SK-N-SH treated with all-trans-retinoic acid at 6 μM for 48 hours (cell line): ENCODE measurements at regions not wholly inside any gene's neighbourhood (a gene's known extent, or its start where the extent isn't known, plus 50 kb on each side); places are given as distances from the start of the nearest gene placed in this dataset.

Experiments used
- ATAC-seq: fragments of 200-7000 bp; cut with Tn5 transposase; 3 replicates; pipeline ENCODE4 v1.9.1; 2020; ENCODE audit warnings: mild to moderate bottlenecking, moderate library complexity
- ARNTL ChIP-seq: fragments of 450-650 bp; formaldehyde crosslinking; IDR thresholded peaks from 2 replicates; pipeline ENCODE4 v1.5.0; 2020; ENCODE audit warnings: low read depth, mild to moderate bottlenecking, moderate library complexity, borderline replicate concordance
- CSDC2 ChIP-seq: fragments of 250-450 bp; sonication (Bioruptor Pico); IDR thresholded peaks from 2 replicates; pipeline ENCODE4 v1.5.0; 2020; ENCODE audit warnings: mild to moderate bottlenecking, moderate library complexity
- ESRRG ChIP-seq: fragments of 250-450 bp; sonication (Bioruptor Pico); IDR thresholded peaks from 2 replicates; pipeline ENCODE4 v1.6.1; 2021; ENCODE audit warnings: mild to moderate bottlenecking
- GLIS3 ChIP-seq: fragments of 250-450 bp; sonication (Bioruptor Pico); IDR thresholded peaks from 2 replicates; pipeline ENCODE4 v1.5.0; 2020; ENCODE audit warnings: mild to moderate bottlenecking, moderate library complexity
- OSR1 ChIP-seq: fragments of 250-450 bp; sonication (Bioruptor Pico); IDR thresholded peaks from 2 replicates; pipeline ENCODE4 v1.8.0; 2022; ENCODE audit warnings: moderate library complexity, mild to moderate bottlenecking, inconsistent platforms
- POU6F1 ChIP-seq: fragments of 250-450 bp; sonication (Bioruptor Pico); IDR thresholded peaks from 2 replicates; pipeline ENCODE4 v1.8.0; 2021; ENCODE audit warnings: low read depth, mild to moderate bottlenecking, moderate library complexity, borderline replicate concordance
- PPARA ChIP-seq: fragments of 250-450 bp; sonication (Bioruptor Pico); IDR thresholded peaks from 2 replicates; pipeline ENCODE4 v1.5.0; 2020; ENCODE audit warnings: mild to moderate bottlenecking, borderline replicate concordance
- TOX ChIP-seq: fragments of 250-450 bp; sonication (Bioruptor Pico); IDR thresholded peaks from 2 replicates; pipeline ENCODE4 v1.8.0; 2021; ENCODE audit warnings: mild to moderate bottlenecking, moderate library complexity, borderline replicate concordance
- TSHZ2 ChIP-seq: fragments of 250-450 bp; sonication (Bioruptor Pico); IDR thresholded peaks from 2 replicates; pipeline ENCODE4 v1.5.0; 2020; ENCODE audit warnings: mild to moderate bottlenecking, moderate library complexity
- ZC3H10 ChIP-seq: fragments of 250-450 bp; sonication (Bioruptor Pico); IDR thresholded peaks from 2 replicates; pipeline ENCODE4 v1.5.1; 2021; ENCODE audit warnings: mild to moderate bottlenecking, moderate library complexity
- ZFP3 ChIP-seq: fragments of 250-450 bp; sonication (Bioruptor Pico); IDR thresholded peaks from 2 replicates; pipeline ENCODE4 v1.5.0; 2020; ENCODE audit warnings: mild to moderate bottlenecking, moderate library complexity
- ZFP30 ChIP-seq: fragments of 450-650 bp; formaldehyde crosslinking; IDR thresholded peaks from 2 replicates; pipeline ENCODE4 v1.5.0; 2022; ENCODE audit warnings: mild to moderate bottlenecking, moderate library complexity
- ZNF70 ChIP-seq: fragments of 450-650 bp; formaldehyde crosslinking; IDR thresholded peaks from 2 replicates; pipeline ENCODE4 v1.5.0; 2020; ENCODE audit warnings: mild to moderate bottlenecking, moderate library complexity
- ZNF8 ChIP-seq: fragments of 450-650 bp; formaldehyde crosslinking; IDR thresholded peaks from 2 replicates; pipeline ENCODE4 v1.5.0; 2020; ENCODE audit warnings: mild to moderate bottlenecking, moderate library complexity
- TF ChIP-seq, protein P1 (sequence below): fragments of 250-450 bp; sonication (Bioruptor Pico); IDR thresholded peaks from 2 replicates; pipeline ENCODE4 v1.5.1; 2021; ENCODE audit warnings: mild to moderate bottlenecking, moderate library complexity
- TF ChIP-seq, protein P2 (sequence below): fragments of 250-450 bp; sonication (Bioruptor Pico); IDR thresholded peaks from 2 replicates; pipeline ENCODE4 v1.5.1; 2020; ENCODE audit warnings: low read depth, mild to moderate bottlenecking, moderate library complexity
- TF ChIP-seq, protein P3 (sequence below): fragments of 250-450 bp; sonication (Bioruptor Pico); IDR thresholded peaks from 2 replicates; pipeline ENCODE4 v1.8.0; 2020; ENCODE audit warnings: mild to moderate bottlenecking, moderate library complexity, borderline replicate concordance

DNA sequence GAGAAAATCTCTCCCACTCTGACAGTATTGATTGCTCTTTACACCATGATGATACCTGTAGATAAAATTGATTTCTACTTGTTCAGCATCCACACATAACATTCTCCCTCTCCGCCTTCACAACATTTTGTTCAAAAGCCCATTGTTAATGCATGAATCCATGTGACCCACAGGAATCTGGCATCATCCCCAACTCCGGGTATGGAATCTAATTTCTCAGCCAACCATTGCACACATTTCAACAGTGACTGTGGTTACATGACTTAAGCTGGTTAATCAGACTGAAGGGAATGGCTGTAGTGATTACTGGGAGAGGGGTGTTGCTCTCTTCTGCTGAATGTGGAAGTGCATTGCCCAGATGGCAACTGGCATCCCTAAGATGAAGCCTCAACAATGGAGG, 161.4 kb upstream of the C16orf82 start (continued):
- TF ChIP-seq, protein P1, sequence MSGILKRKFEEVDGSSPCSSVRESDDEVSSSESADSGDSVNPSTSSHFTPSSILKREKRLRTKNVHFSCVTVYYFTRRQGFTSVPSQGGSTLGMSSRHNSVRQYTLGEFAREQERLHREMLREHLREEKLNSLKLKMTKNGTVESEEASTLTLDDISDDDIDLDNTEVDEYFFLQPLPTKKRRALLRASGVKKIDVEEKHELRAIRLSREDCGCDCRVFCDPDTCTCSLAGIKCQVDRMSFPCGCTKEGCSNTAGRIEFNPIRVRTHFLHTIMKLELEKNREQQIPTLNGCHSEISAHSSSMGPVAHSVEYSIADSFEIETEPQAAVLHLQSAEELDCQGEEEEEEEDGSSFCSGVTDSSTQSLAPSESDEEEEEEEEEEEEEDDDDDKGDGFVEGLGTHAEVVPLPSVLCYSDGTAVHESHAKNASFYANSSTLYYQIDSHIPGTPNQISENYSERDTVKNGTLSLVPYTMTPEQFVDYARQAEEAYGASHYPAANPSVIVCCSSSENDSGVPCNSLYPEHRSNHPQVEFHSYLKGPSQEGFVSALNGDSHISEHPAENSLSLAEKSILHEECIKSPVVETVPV (CRISPR knock-in tag) = no peak
- TF ChIP-seq ZNF8 (CRISPR knock-in tag) (no peak), GLIS3 (CRISPR knock-in tag) (no peak), PPARA (CRISPR knock-in tag) (no peak), ZFP30 (CRISPR knock-in tag) (no peak), POU6F1 (CRISPR knock-in tag) (no peak), OSR1 (CRISPR knock-in tag) (no peak)
- TF ChIP-seq, protein P2, sequence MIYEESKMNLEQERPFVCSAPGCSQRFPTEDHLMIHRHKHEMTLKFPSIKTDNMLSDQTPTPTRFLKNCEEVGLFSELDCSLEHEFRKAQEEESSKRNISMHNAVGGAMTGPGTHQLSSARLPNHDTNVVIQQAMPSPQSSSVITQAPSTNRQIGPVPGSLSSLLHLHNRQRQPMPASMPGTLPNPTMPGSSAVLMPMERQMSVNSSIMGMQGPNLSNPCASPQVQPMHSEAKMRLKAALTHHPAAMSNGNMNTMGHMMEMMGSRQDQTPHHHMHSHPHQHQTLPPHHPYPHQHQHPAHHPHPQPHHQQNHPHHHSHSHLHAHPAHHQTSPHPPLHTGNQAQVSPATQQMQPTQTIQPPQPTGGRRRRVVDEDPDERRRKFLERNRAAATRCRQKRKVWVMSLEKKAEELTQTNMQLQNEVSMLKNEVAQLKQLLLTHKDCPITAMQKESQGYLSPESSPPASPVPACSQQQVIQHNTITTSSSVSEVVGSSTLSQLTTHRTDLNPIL (CRISPR knock-in tag) = no peak
- TF ChIP-seq, protein P3, sequence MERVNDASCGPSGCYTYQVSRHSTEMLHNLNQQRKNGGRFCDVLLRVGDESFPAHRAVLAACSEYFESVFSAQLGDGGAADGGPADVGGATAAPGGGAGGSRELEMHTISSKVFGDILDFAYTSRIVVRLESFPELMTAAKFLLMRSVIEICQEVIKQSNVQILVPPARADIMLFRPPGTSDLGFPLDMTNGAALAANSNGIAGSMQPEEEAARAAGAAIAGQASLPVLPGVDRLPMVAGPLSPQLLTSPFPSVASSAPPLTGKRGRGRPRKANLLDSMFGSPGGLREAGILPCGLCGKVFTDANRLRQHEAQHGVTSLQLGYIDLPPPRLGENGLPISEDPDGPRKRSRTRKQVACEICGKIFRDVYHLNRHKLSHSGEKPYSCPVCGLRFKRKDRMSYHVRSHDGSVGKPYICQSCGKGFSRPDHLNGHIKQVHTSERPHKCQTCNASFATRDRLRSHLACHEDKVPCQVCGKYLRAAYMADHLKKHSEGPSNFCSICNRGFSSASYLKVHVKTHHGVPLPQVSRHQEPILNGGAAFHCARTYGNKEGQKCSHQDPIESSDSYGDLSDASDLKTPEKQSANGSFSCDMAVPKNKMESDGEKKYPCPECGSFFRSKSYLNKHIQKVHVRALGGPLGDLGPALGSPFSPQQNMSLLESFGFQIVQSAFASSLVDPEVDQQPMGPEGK (CRISPR knock-in tag) = no peak

DNA sequence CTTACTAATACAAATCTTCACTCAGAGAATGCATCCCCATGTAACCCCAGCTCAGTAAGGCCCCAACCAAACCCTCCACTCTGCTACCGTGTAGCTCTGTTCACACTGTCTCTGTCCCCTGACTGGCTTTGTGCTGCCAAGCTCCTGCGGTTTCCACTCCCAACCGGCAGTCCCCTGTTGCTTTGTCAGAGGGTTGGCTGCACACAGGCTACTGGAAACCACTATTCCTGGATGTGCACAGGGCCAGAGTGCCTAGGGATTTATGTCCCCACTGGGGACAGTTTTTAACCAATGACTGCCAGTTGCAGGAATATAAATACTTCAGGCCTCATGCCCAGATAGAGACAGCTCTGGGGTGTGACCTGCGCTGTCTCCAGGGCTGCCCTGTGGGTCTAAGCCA, 157.1 kb upstream of the C16orf82 start:
- no peak for ATAC-seq
- no peak for TF ChIP-seq ZFP30 (CRISPR knock-in tag)
- no peak for TF ChIP-seq ZNF70

GRCh38 chr16:26911436-26911835, 155.3 kb upstream of the C16orf82 start:
- TF ChIP-seq ESRRG (CRISPR knock-in tag) (no peak), ZC3H10 (CRISPR knock-in tag) (no peak), TSHZ2 (CRISPR knock-in tag) (no peak), CSDC2 (CRISPR knock-in tag) (no peak), TOX (no peak), ZFP30 (CRISPR knock-in tag) (no peak), ARNTL (CRISPR knock-in tag) (no peak), ZFP3 (CRISPR knock-in tag) (no peak), POU6F1 (CRISPR knock-in tag) (no peak)
- TF ChIP-seq, protein P1 (CRISPR knock-in tag) = no peak
- TF ChIP-seq, protein P3 (CRISPR knock-in tag) = no peak
- TF ChIP-seq, all 23 proteins: peak for 0
- no peak for ATAC-seq
